Transverse colon (tissue), 3 donors: ENCODE measurements at regions not wholly inside any gene's neighbourhood (a gene's known extent, or its start where the extent isn't known, plus 50 kb on each side); places are given as distances from the start of the nearest gene placed in this dataset.

ENCODE experiments used
- CTCF ChIP-seq, 5 experiments: fragments of 200-600 bp in 3 of 5; fragments of 450-650 bp in 2 of 5; sonication (generic) in 3 of 5; IDR thresholded peaks; 1 replicate in 2 of 5; 2 replicates in 3 of 5; pipeline ENCODE4 v1.5.1; 2016 to 2017; ENCODE audit warnings: antibody characterized with exemption in 5 of 5, inconsistent platforms in 3 of 5, mild to moderate bottlenecking in 2 of 5, moderate library complexity in 1 of 5
- EP300 ChIP-seq: sonication (generic); formaldehyde crosslinking; IDR thresholded peaks from one replicate; pipeline ENCODE4 v1.6.1; 2017; ENCODE audit warnings: antibody characterized with exemption, low read depth
- POLR2A ChIP-seq: fragments of 450-650 bp; IDR thresholded peaks from one replicate; pipeline ENCODE4 v1.6.1; 2016; ENCODE audit warnings: antibody characterized with exemption, mild to moderate bottlenecking, moderate library complexity

GRCh38 chr21:35521293-35521692, 472.2 kb upstream of the RUNX1 start:
- TF ChIP-seq CTCF (IDR thresholded peaks at IDR 0.05) (no peak), EP300 (no peak), POLR2A (no peak)
